Naive B cell (primary cell): ENCODE measurements at regions not wholly inside any gene's neighbourhood (a gene's known extent, or its start where the extent isn't known, plus 50 kb on each side); places are given as distances from the start of the nearest gene placed in this dataset.
"Not testable (repeated sequence)": the region's sequence is repeated elsewhere in the genome, so short reads cannot be mapped to it uniquely, and the experiment has no call there.

Experiments
- ATAC-seq, 2 donors: fragments of 150-1000 bp; cut with Tn5 transposase; 2 replicates each; pipeline ENCODE4 v1.10.0; 2021; ENCODE audit warnings: low read depth in 2 of 2, mild to moderate bottlenecking in 2 of 2, moderate library complexity in 2 of 2
- DNase-seq: peaks from one replicate; pipeline ENCODE4 v3.0.0; 2022
- H3K27ac Mint-ChIP-seq, 6 donors: one replicate each; pipeline ENCODE4 v1.8.0; 2020 to 2022; ENCODE audit warnings: mild to moderate bottlenecking in 6 of 6, mixed read lengths in 6 of 6, moderate library complexity in 5 of 6, inconsistent platforms in 2 of 6
- H3K27me3 Mint-ChIP-seq, 3 donors: one replicate each; pipeline ENCODE4 v1.8.0; 2021 to 2022; ENCODE audit warnings: mixed read lengths in 3 of 3, mild to moderate bottlenecking in 1 of 3
- H3K36me3 Mint-ChIP-seq, 2 donors: one replicate each; pipeline ENCODE4 v1.8.0; 2020 to 2022; ENCODE audit warnings: mixed read lengths in 2 of 2, inconsistent platforms in 1 of 2, mild to moderate bottlenecking in 1 of 2
- H3K4me1 Mint-ChIP-seq, 3 donors: one replicate each; pipeline ENCODE4 v1.8.0; 2020 to 2022; ENCODE audit warnings: mixed read lengths in 3 of 3, inconsistent platforms in 1 of 3, mild to moderate bottlenecking in 1 of 3, moderate library complexity in 1 of 3
- H3K4me3 Mint-ChIP-seq, 8 donors: one replicate each; pipeline ENCODE4 v1.8.0; 2020 to 2022; ENCODE audit warnings: mild to moderate bottlenecking in 8 of 8, mixed read lengths in 8 of 8, moderate library complexity in 8 of 8, inconsistent platforms in 2 of 8
- H3K9me3 Mint-ChIP-seq, 7 donors: one replicate each; pipeline ENCODE4 v1.8.0; 2020 to 2022; ENCODE audit warnings: mixed read lengths in 7 of 7, mild to moderate bottlenecking in 5 of 7, inconsistent platforms in 2 of 7, moderate library complexity in 1 of 7

- Mint-ChIP-seq H3K27me3 (peaks cover under 1 to 12% (median 7%) of the 10 kb centered on the region in 3 donors), H3K4me1 (no peaks in the 10 kb centered on the region)
These were observed 293.8 kb upstream of the GRAMD2B start for GRCh38 chr5:126129431-126129830.

GRCh38 chr5:126133424-126133823 is 289.8 kb upstream of the GRAMD2B start:
- no peak for ATAC-seq
- H3K4me1 Mint-ChIP-seq, result no peaks in the 10 kb centered on the region
- no peaks in the 10 kb centered on the region for H3K36me3 Mint-ChIP-seq
- H3K27ac Mint-ChIP-seq, result no peak overlapping the region
- no peak overlapping the region for H3K4me3 Mint-ChIP-seq
- peaks cover 2 to 17% (median 10%) of the 10 kb centered on the region in 7 donors for H3K9me3 Mint-ChIP-seq
- H3K27me3 Mint-ChIP-seq, result peaks cover 0 to 7% (median 7%) of the 10 kb centered on the region in 3 donors
- no peak for DNase-seq

More at GRCh38 chr5:126129431-126129830, 293.8 kb upstream of the GRAMD2B start:
- H3K36me3 Mint-ChIP-seq, result no peaks in the 10 kb centered on the region
- peaks cover 2 to 15% (median 8%) of the 10 kb centered on the region in 7 donors for H3K9me3 Mint-ChIP-seq
- H3K4me3 Mint-ChIP-seq, result no peak overlapping the region
- H3K27ac Mint-ChIP-seq, result no peak overlapping the region
- DNase-seq (no peak), ATAC-seq (no peak)

- no peak overlapping the region for H3K4me3 Mint-ChIP-seq
- ATAC-seq (no peak), DNase-seq (no peak)
- H3K27ac Mint-ChIP-seq, result no peak overlapping the region
- H3K9me3 Mint-ChIP-seq, result peaks cover 0 to 14% (median under 1%) of the 10 kb centered on the region in 7 donors
- peaks cover 0 to 16% (median 8%) of the 10 kb centered on the region in 3 donors for H3K27me3 Mint-ChIP-seq
- no peaks in the 10 kb centered on the region for H3K36me3 Mint-ChIP-seq
- H3K4me1 Mint-ChIP-seq, result no peaks in the 10 kb centered on the region
These were observed 285.3 kb upstream of the GRAMD2B start for GRCh38 chr5:126137891-126138280.

- ATAC-seq (no peak), DNase-seq (no peak)
- H3K27ac Mint-ChIP-seq, result no peak overlapping the region
- peaks cover 0 to 16% (median 6%) of the 10 kb centered on the region in 3 donors for H3K27me3 Mint-ChIP-seq
- no peak overlapping the region for H3K4me3 Mint-ChIP-seq
- no peaks in the 10 kb centered on the region for H3K4me1 Mint-ChIP-seq
- H3K9me3 Mint-ChIP-seq, result peaks cover 0 to 10% (median 0%) of the 10 kb centered on the region in 7 donors
- H3K36me3 Mint-ChIP-seq, result no peaks in the 10 kb centered on the region
These were observed 284.8 kb upstream of the GRAMD2B start for GRCh38 chr5:126138281-126138931.

- Mint-ChIP-seq H3K9me3 (peaks cover 0 to 9% (median 0%) of the 10 kb centered on the region in 7 donors), H3K27ac (no peak overlapping the region), H3K4me3 (no peak overlapping the region), H3K4me1 (no peaks in the 10 kb centered on the region), H3K27me3 (peaks cover 0 to 16% (median 9%) of the 10 kb centered on the region in 3 donors), H3K36me3 (no peaks in the 10 kb centered on the region)
- DNase-seq (no peak), ATAC-seq (no peak)
These were observed 284.1 kb upstream of the GRAMD2B start for GRCh38 chr5:126139086-126139485.

GRCh38 chr5:126139773-126140172 is 283.4 kb upstream of the GRAMD2B start:
- Mint-ChIP-seq H3K27me3 (peaks cover 0 to 13% (median 9%) of the 10 kb centered on the region in 3 donors), H3K36me3 (no peaks in the 10 kb centered on the region), H3K27ac (no peak overlapping the region), H3K4me1 (no peaks in the 10 kb centered on the region), H3K9me3 (peaks cover 0 to 4% (median 0%) of the 10 kb centered on the region in 7 donors), H3K4me3 (no peak overlapping the region)
- DNase-seq (no peak), ATAC-seq (no peak)

- no peak for DNase-seq
- Mint-ChIP-seq H3K27ac (no peak overlapping the region), H3K4me3 (no peak overlapping the region), H3K36me3 (no peaks in the 10 kb centered on the region), H3K27me3 (peaks cover 0 to 9% (median 4%) of the 10 kb centered on the region in 3 donors), H3K9me3 (peaks cover 0 to 3% (median 0%) of the 10 kb centered on the region in 7 donors), H3K4me1 (no peaks in the 10 kb centered on the region)
- no peak for ATAC-seq
These were observed 279.6 kb upstream of the GRAMD2B start for GRCh38 chr5:126143622-126144021.

- H3K4me3 Mint-ChIP-seq, ATAC-seq, H3K4me1 Mint-ChIP-seq, DNase-seq, H3K27me3 Mint-ChIP-seq, H3K27ac Mint-ChIP-seq, H3K36me3 Mint-ChIP-seq: not testable (repeated sequence)
- peaks cover 2 to 12% (median 5%) of the 10 kb centered on the region in 7 donors for H3K9me3 Mint-ChIP-seq
These were observed 272.9 kb upstream of the GRAMD2B start for GRCh38 chr5:126150319-126150718.

- H3K4me3 Mint-ChIP-seq, H3K4me1 Mint-ChIP-seq, H3K27ac Mint-ChIP-seq, H3K36me3 Mint-ChIP-seq, DNase-seq, ATAC-seq: not testable (repeated sequence)
- H3K27me3 Mint-ChIP-seq, result peaks cover 4 to 13% (median 8%) of the 10 kb centered on the region in 3 donors
- peaks cover 9 to 36% (median 13%) of the 10 kb centered on the region in 7 donors for H3K9me3 Mint-ChIP-seq
These were observed 267.9 kb upstream of the GRAMD2B start for GRCh38 chr5:126155298-126155697.

- H3K36me3 Mint-ChIP-seq, result no peaks in the 10 kb centered on the region
- H3K9me3 Mint-ChIP-seq, result peaks cover 10 to 33% (median 26%) of the 10 kb centered on the region in 7 donors
- H3K4me1 Mint-ChIP-seq, result no peaks in the 10 kb centered on the region
- H3K27ac Mint-ChIP-seq, result no peak overlapping the region
- ATAC-seq, result no peak
- H3K4me3 Mint-ChIP-seq, result no peak overlapping the region
- peaks cover 0 to 6% (median 0%) of the 10 kb centered on the region in 3 donors for H3K27me3 Mint-ChIP-seq
- DNase-seq, result no peak
These were observed 256.8 kb upstream of the GRAMD2B start for GRCh38 chr5:126166368-126166767.

GRCh38 chr5:126168785-126169184 is 254.4 kb upstream of the GRAMD2B start:
- H3K36me3 Mint-ChIP-seq, result no peaks in the 10 kb centered on the region
- no peak for DNase-seq
- no peak for ATAC-seq
- H3K9me3 Mint-ChIP-seq, result peaks cover 10 to 33% (median 29%) of the 10 kb centered on the region in 7 donors
- no peak overlapping the region for H3K4me3 Mint-ChIP-seq
- peaks cover 0 to 16% (median under 1%) of the 10 kb centered on the region in 3 donors for H3K27me3 Mint-ChIP-seq
- H3K4me1 Mint-ChIP-seq, result no peaks in the 10 kb centered on the region
- no peak overlapping the region for H3K27ac Mint-ChIP-seq

- Mint-ChIP-seq H3K4me1 (no peaks in the 10 kb centered on the region), H3K4me3 (no peak overlapping the region), H3K27me3 (peaks cover 0 to 24% (median 3%) of the 10 kb centered on the region in 3 donors), H3K27ac (no peak overlapping the region), H3K36me3 (no peaks in the 10 kb centered on the region), H3K9me3 (peaks cover 11 to 38% (median 15%) of the 10 kb centered on the region in 7 donors)
- DNase-seq, result no peak
- no peak for ATAC-seq
These were observed 251.3 kb upstream of the GRAMD2B start for GRCh38 chr5:126171916-126172315.

- no peak for ATAC-seq
- H3K36me3 Mint-ChIP-seq, result no peaks in the 10 kb centered on the region
- no peak for DNase-seq
- no peak overlapping the region for H3K4me3 Mint-ChIP-seq
- H3K9me3 Mint-ChIP-seq, result peaks cover 4 to 31% (median 13%) of the 10 kb centered on the region in 7 donors
- no peaks in the 10 kb centered on the region for H3K4me1 Mint-ChIP-seq
- peaks cover 0 to 24% (median 3%) of the 10 kb centered on the region in 3 donors for H3K27me3 Mint-ChIP-seq
- no peak overlapping the region for H3K27ac Mint-ChIP-seq
These were observed 250.4 kb upstream of the GRAMD2B start for GRCh38 chr5:126172812-126173211.

GRCh38 chr5:126178521-126178920 is 244.7 kb upstream of the GRAMD2B start:
- no peak overlapping the region for H3K27ac Mint-ChIP-seq
- ATAC-seq (no peak), DNase-seq (no peak)
- no peak overlapping the region for H3K4me3 Mint-ChIP-seq
- no peaks in the 10 kb centered on the region for H3K4me1 Mint-ChIP-seq
- peaks cover 0 to 17% (median 6%) of the 10 kb centered on the region in 7 donors for H3K9me3 Mint-ChIP-seq
- no peaks in the 10 kb centered on the region for H3K36me3 Mint-ChIP-seq
- H3K27me3 Mint-ChIP-seq, result peaks cover 0 to 9% (median 3%) of the 10 kb centered on the region in 3 donors
